Fibroblast of lung (primary cell): ENCODE measurements at regions not wholly inside any gene's neighbourhood (a gene's known extent, or its start where the extent isn't known, plus 50 kb on each side); places are given as distances from the start of the nearest gene placed in this dataset.

Experiments
- DNase-seq, 2 donors: peaks; one replicate each; pipeline versions ENCODE4 v3.0.0 to v3.0.0-alpha.2; 2010; ENCODE audit warnings: low read depth in 2 of 2
- H2AFZ ChIP-seq: 2 replicates; pipeline ENCODE4 v1.5.1; 2012; ENCODE audit warnings: low read length, control low read depth, inconsistent platforms
- H3K27ac ChIP-seq: 2 replicates; pipeline ENCODE4 v1.5.1; 2011; ENCODE audit warnings: low read length, control low read depth; ENCODE audit not compliant: insufficient read depth
- H3K27me3 ChIP-seq: 2 replicates; pipeline ENCODE4 v1.5.1; 2011; ENCODE audit warnings: mild to moderate bottlenecking, low read length; ENCODE audit not compliant: control insufficient read depth, insufficient read depth
- H3K36me3 ChIP-seq: 2 replicates; pipeline ENCODE4 v1.5.1; 2011; ENCODE audit warnings: low read length; ENCODE audit not compliant: control insufficient read depth, insufficient read depth
- H3K4me1 ChIP-seq: 2 replicates; pipeline ENCODE4 v1.5.1; 2011; ENCODE audit warnings: low read length; ENCODE audit not compliant: control insufficient read depth, insufficient read depth; ENCODE audit errors: extremely low read depth
- H3K4me2 ChIP-seq: 2 replicates; pipeline ENCODE4 v1.5.1; 2011; ENCODE audit warnings: low read length, control low read depth; ENCODE audit not compliant: insufficient read depth; ENCODE audit errors: extremely low read depth
- H3K4me3 ChIP-seq, 4 experiments: fragments of 200-600 bp in 1 of 4; sonication (generic) in 1 of 4; replicated peaks in 1 of 4; 2 replicates each; pipeline ENCODE4 v1.5.1; 2011 to 2016; ENCODE audit warnings: low read length in 4 of 4, low read depth in 3 of 4, mild to moderate bottlenecking in 3 of 4, control low read depth in 2 of 4, inconsistent platforms in 1 of 4, mixed read lengths in 1 of 4; ENCODE audit not compliant: insufficient read depth in 1 of 4; ENCODE audit errors: control extremely low read depth in 1 of 4
- H3K79me2 ChIP-seq: 2 replicates; pipeline ENCODE4 v1.5.1; 2012; ENCODE audit warnings: mild to moderate bottlenecking, low read length, inconsistent platforms; ENCODE audit not compliant: control insufficient read depth, insufficient read depth
- H3K9ac ChIP-seq: 2 replicates; pipeline ENCODE4 v1.5.1; 2011; ENCODE audit warnings: mild to moderate bottlenecking, low read length, control low read depth; ENCODE audit not compliant: insufficient read depth
- H3K9me3 ChIP-seq: 2 replicates; pipeline ENCODE4 v1.5.1; 2012; ENCODE audit warnings: low read depth, low read length; ENCODE audit not compliant: control insufficient read depth, insufficient read depth
- H4K20me1 ChIP-seq: 2 replicates; pipeline ENCODE4 v1.5.1; 2011; ENCODE audit warnings: low read length; ENCODE audit not compliant: control insufficient read depth, insufficient read depth; ENCODE audit errors: extremely low read depth
- CTCF ChIP-seq, 2 donors: IDR thresholded peaks in 1 of 2; conservative IDR thresholded peaks in 1 of 2; 1 replicate in 1 of 2; 2 replicates in 1 of 2; pipeline ENCODE4 v1.5.1; 2011 to 2012; ENCODE audit warnings: low read length in 2 of 2, control low read depth in 1 of 2, inconsistent platforms in 1 of 2, low read depth in 1 of 2, mild to moderate bottlenecking in 1 of 2
- EZH2 ChIP-seq: IDR thresholded peaks from 2 replicates; pipeline ENCODE4 v1.5.1; 2012; ENCODE audit warnings: low read length, control low read depth, mild to moderate bottlenecking; ENCODE audit errors: missing control alignments

- no peak for DNase-seq
- H3K9me3 ChIP-seq = no peaks in the 10 kb centered on the region
- no peak overlapping the region for H2AFZ ChIP-seq
- H3K4me2 ChIP-seq = no peak overlapping the region
- H3K4me1 ChIP-seq = peaks cover 23% of the 10 kb centered on the region
- TF ChIP-seq EZH2 (no peak), CTCF (conservative IDR thresholded peaks at IDR 0.05 in 1 of 2, IDR thresholded peaks at IDR 0.05 in 1 of 2; ENCODE audit: low read depth in 1 of 2, low read length in 2 of 2) (no peak)
- no peak overlapping the region for H3K27ac ChIP-seq
- H4K20me1 ChIP-seq = no peaks in the 10 kb centered on the region
- no peak overlapping the region for H3K4me3 ChIP-seq
- H3K36me3 ChIP-seq = no peaks in the 10 kb centered on the region
- H3K9ac ChIP-seq = no peak overlapping the region
- no peaks in the 10 kb centered on the region for H3K79me2 ChIP-seq
- no peaks in the 10 kb centered on the region for H3K27me3 ChIP-seq
Measured at GRCh38 chr9:115202181-115202580, 84.2 kb upstream of the TNC start.

DNA sequence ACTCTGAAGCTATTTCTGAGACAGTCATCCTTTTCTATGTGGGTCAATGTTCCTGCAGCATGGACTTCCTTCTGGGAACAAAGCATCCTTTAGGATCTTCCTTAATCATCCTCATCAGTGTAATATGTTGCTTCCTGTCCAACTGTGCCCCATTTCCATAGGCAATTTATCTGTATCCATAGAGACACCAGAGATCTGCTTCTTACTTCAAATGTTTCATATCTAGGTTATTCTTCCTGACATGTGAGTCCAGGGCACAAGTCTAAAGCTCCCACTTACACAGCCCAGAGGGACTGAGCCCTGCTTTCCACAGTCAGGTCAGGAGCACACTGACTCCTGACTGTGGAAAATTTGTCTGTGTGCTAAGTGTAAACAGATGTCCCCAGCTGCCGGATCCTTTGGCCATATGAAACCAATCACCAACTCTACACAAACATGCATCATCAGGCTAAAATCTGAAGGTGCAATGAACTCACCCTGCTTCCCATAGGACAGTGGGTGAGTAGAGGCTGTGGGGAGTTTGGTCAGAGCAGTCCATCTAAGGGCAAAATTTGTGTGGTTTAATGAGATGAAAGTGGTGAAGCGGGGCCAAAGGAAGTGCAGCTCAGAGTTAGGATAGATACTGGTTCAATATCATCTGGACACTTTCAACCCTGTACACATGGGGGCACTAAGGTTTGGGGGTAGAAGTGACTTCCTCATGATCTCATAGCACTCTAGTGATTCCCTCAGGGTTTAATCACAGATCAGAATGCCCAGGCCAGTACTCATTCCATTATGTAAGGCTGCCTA, 85.2 kb upstream of the TNC start:
- peaks cover 21% of the 10 kb centered on the region for H3K4me1 ChIP-seq
- TF ChIP-seq CTCF (conservative IDR thresholded peaks at IDR 0.05 in 1 of 2, IDR thresholded peaks at IDR 0.05 in 1 of 2; ENCODE audit: low read depth in 1 of 2, low read length in 2 of 2) = no peak
- no peak for TF ChIP-seq EZH2
- no peaks in the 10 kb centered on the region for H3K9me3 ChIP-seq
- H3K4me2 ChIP-seq = peak overlapping the region; percentile 37
- peak; percentile 69 to 87 for DNase-seq
- H3K27me3 ChIP-seq = no peaks in the 10 kb centered on the region
- no peaks in the 10 kb centered on the region for H3K79me2 ChIP-seq
- no peak overlapping the region for H3K9ac ChIP-seq
- no peaks in the 10 kb centered on the region for H4K20me1 ChIP-seq
- H3K27ac ChIP-seq = peak overlapping the region; percentile 3
- no peaks in the 10 kb centered on the region for H3K36me3 ChIP-seq
- no peak overlapping the region for H2AFZ ChIP-seq
- H3K4me3 ChIP-seq = no peak overlapping the region

GRCh38 chr9:115204904-115205453, 87.0 kb upstream of the TNC start:
- Histone ChIP-seq H3K9me3 (no peaks in the 10 kb centered on the region), H3K4me1 (peaks cover 25% of the 10 kb centered on the region), H3K36me3 (no peaks in the 10 kb centered on the region), H3K4me3 (no peak overlapping the region), H4K20me1 (no peaks in the 10 kb centered on the region), H3K79me2 (no peaks in the 10 kb centered on the region), H3K4me2 (no peak overlapping the region), H3K9ac (no peak overlapping the region), H3K27me3 (no peaks in the 10 kb centered on the region), H2AFZ (no peak overlapping the region), H3K27ac (no peak overlapping the region)
- no peak for TF ChIP-seq CTCF (conservative IDR thresholded peaks at IDR 0.05 in 1 of 2, IDR thresholded peaks at IDR 0.05 in 1 of 2; ENCODE audit: low read depth in 1 of 2, low read length in 2 of 2)
- no peak for TF ChIP-seq EZH2
- peak; percentile 85 to 97 for DNase-seq
